ENCODE measurements at regions not wholly inside any gene's neighbourhood (a gene's known extent, or its start where the extent isn't known, plus 50 kb on each side); places are given as distances from the start of the nearest gene placed in this dataset.

DNA sequence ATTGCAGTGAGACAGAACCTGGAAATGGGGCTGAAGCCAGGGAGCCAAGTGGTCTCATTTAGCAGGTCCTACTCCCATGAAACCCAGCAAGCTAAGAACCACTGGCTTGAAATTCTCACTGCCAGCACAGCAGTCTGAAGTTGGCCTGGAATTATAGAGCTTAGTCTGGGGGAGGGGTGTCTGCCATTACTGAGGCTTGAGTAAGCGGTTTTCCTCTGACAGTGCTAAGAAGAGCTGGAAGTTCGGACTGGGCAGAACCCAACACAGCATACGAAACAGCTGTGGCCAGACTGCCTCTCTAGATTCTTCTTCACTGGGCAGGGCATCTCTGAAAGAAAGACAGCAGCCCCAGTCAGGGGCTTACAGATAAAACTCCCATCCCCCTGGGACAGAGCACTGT is 305.7 kb upstream of the SETBP1 start:
- in situ Hi-C loops (cut with HindIII; ENCODE audit: low sequenced_read_pairs) = no loop called here

GRCh38 chr18:44386401-44386800 is 294.3 kb upstream of the SETBP1 start:
- in situ Hi-C loops (cut with HindIII; ENCODE audit: low sequenced_read_pairs) = no loop called here
- no peak for DNase-seq (ENCODE audit: low spot score)

More for the DNA sequence above, 305.7 kb upstream of the SETBP1 start:
- no peak for DNase-seq (ENCODE audit: low spot score)

- in situ Hi-C loops (cut with HindIII; ENCODE audit: low sequenced_read_pairs) = no loop called here
- DNase-seq (ENCODE audit: low spot score) = no peak
These were observed 292.4 kb upstream of the SETBP1 start for GRCh38 chr18:44388329-44388728.

DNA sequence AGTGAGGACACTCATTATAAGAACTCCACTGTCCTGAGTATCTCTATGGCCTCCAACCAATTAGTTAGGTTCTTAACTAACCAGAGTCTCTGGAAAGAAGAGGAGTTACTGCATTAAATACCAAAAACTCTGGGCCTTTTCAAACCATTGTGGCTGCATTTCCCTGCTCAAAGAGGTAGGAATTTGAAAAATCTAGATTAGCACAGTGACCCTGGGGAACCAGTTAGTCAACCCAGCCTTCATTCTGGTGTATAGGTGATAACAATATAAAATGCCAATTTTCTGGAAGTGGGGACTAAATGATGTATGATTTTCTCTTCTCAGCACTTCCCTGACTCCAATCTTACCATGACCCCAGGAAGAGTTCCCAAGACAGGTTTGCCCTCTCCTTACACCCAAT is 287.8 kb upstream of the SETBP1 start:
- DNase-seq (ENCODE audit: low spot score) = no peak
- in situ Hi-C loops (cut with HindIII; ENCODE audit: low sequenced_read_pairs) = no loop called here

DNA sequence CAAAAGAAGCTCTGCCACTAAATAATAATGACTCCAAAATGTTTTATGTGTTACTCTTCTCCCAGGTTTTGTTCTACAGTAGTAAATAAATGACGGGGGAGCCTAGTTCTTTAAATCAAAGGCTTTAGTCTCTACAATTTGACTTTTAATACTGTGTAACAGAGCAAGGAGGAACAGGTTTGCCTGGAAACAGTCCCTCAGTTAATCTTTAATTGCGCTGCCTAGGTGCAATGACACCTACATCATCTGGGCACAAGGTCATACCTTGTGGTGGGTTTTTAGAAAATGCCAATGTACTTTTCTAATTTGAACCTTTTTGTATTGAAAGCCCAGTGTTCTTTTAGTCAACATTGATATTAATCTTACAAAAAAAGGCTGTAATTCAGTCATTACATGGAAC is 287.3 kb upstream of the SETBP1 start:
- in situ Hi-C loops (cut with HindIII; ENCODE audit: low sequenced_read_pairs) = no loop called here
- DNase-seq (ENCODE audit: low spot score) = no peak

DNA sequence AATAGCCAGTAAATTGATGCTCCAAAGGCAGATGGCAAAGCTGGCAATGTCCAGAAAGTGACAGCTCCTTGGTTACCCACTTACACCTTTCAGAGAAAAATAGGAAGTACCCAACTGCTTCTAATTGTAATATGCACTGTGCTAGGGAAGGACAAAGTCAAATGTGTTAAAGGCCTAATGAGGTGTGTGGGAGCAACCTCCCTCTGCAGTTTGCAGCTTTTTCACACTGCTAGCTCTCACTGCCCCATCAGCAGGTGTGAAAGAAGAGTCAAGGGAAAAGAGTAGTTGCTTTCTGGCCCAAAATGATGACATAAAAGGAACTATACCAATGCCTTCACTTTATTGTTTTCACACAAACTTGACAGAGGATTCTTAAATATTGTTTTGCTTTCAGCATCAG is 284.1 kb upstream of the SETBP1 start:
- DNase-seq (ENCODE audit: low spot score) = peak; percentile 4
- in situ Hi-C loops (cut with HindIII; ENCODE audit: low sequenced_read_pairs) = no loop called here

- in situ Hi-C loops (cut with HindIII; ENCODE audit: low sequenced_read_pairs) = no loop called here
- DNase-seq (ENCODE audit: low spot score) = no peak
These were observed 271.6 kb upstream of the SETBP1 start for GRCh38 chr18:44409071-44409470.

- in situ Hi-C loops (cut with HindIII; ENCODE audit: low sequenced_read_pairs) = no loop called here
- DNase-seq (ENCODE audit: low spot score) = no peak
These were observed 271.2 kb upstream of the SETBP1 start for GRCh38 chr18:44409515-44409914.

GRCh38 chr18:44410740-44411139 is 269.9 kb upstream of the SETBP1 start:
- no peak for DNase-seq (ENCODE audit: low spot score)
- in situ Hi-C loops (cut with HindIII; ENCODE audit: low sequenced_read_pairs) = no loop called here

DNA sequence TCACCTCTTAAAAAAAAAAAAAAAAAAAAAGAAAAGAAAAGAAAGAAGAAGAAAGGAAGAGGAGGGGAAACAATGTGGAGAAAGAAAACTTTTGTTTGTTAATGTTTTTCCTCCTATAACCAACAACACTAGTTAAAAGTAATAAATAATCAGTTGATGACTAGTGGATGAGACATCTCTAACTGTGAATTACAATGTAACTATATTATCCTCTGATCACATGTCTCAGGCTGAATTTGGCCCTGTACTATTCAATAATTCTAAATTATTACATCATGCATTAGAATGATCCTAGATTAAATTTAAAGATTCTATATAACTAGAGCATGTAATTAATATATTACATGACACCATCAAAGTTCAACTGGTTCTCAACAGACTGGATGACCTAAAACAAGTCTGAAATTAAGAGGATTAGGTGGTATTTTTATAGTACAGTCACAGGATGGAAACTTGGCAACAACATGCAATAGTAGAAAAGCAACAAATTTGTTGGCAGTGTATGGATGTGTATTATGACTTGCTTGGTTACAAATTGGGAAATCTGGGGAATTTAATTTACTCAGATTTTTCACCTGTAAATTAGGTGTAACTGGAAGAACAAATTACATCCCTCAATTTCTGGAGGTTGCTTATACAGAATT is 269.3 kb upstream of the SETBP1 start:
- no peak for DNase-seq (ENCODE audit: low spot score)
- in situ Hi-C loops (cut with HindIII; ENCODE audit: low sequenced_read_pairs) = no loop called here

- in situ Hi-C loops (cut with HindIII; ENCODE audit: low sequenced_read_pairs) = no loop called here
These were observed 268.7 kb upstream of the SETBP1 start for GRCh38 chr18:44411976-44412375.

GRCh38 chr18:44423814-44424644 is 256.7 kb upstream of the SETBP1 start:
- no peak for DNase-seq (ENCODE audit: low spot score)
- in situ Hi-C loops (cut with HindIII; ENCODE audit: low sequenced_read_pairs) = no loop called here

More at GRCh38 chr18:44411976-44412375, 268.7 kb upstream of the SETBP1 start:
- no peak for DNase-seq (ENCODE audit: low spot score)

DNA sequence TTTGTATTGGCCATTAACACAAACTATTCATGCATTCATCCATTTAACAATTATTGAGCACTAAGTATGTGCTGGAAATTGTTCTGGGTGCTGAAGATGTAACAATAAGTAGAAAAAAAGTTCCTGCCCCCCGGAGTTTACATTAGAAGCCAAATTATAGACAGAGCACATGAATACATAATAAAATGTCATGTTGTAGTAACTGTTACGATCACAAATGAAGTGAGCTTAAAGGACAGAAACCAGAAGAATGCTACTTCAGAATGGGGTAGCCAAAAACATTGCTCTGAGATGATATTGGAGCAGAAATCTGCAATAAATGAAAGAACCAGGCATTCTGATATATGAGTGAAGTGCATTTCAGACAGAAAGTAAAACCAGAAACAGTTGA is 256.0 kb upstream of the SETBP1 start:
- DNase-seq (ENCODE audit: low spot score) = no peak
- in situ Hi-C loops (cut with HindIII; ENCODE audit: low sequenced_read_pairs) = no loop called here

GRCh38 chr18:44425161-44425560 is 255.5 kb upstream of the SETBP1 start:
- DNase-seq (ENCODE audit: low spot score) = no peak
- in situ Hi-C loops (cut with HindIII; ENCODE audit: low sequenced_read_pairs) = no loop called here

- in situ Hi-C loops (cut with HindIII; ENCODE audit: low sequenced_read_pairs) = no loop called here
- DNase-seq (ENCODE audit: low spot score) = no peak
These were observed 243.1 kb upstream of the SETBP1 start for GRCh38 chr18:44437603-44438002.

- in situ Hi-C loops (cut with HindIII; ENCODE audit: low sequenced_read_pairs) = no loop called here
- no peak for DNase-seq (ENCODE audit: low spot score)
These were observed 230.5 kb upstream of the SETBP1 start for GRCh38 chr18:44450226-44450625.

DNA sequence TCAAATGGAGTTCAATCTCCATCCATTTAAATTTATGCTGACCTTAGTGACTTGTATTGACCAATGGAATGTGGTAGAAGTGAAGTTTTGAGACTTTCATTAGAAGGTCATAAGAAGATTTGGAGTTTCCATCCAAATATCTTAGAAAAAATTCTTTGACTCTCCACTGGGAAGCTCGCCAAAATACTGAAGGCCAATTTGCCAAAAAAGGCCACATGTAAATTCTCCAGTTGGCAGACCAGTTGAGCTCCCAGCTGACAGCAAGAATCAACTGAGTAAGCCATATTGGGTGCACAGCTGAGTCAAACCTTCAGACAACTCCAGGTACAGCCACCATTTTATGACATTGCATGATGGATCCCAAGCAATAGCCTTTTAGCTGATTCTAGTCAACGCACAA is 228.3 kb upstream of the SETBP1 start:
- peak; percentile 2 for DNase-seq (ENCODE audit: low spot score)

DNA sequence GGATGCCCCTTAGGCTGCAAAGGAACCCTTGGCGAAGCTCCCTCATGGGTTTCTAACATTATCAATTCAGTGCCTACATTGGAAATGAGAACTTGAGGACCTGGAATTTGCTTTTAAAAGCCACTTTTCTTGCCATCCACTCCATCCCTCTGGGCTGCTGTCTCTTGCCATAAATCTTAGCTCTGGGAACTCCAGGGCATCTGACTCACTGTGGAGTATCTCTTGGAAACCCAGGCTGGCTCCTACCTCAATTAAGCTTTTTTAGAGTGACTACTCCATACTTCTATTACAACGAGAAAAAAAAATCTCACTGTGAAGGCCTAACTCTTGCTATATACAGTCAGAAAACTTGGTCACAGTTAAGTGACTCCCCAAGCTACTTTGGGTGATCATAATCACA is 227.2 kb upstream of the SETBP1 start:
- DNase-seq (ENCODE audit: low spot score) = no peak
- in situ Hi-C loops (cut with HindIII; ENCODE audit: low sequenced_read_pairs) = no loop called here

More for the DNA sequence above, 228.3 kb upstream of the SETBP1 start:
- in situ Hi-C loops (cut with HindIII; ENCODE audit: low sequenced_read_pairs) = no loop called here

- DNase-seq (ENCODE audit: low spot score) = no peak
- in situ Hi-C loops (cut with HindIII; ENCODE audit: low sequenced_read_pairs) = no loop called here
These were observed 221.9 kb upstream of the SETBP1 start for GRCh38 chr18:44458777-44459176.

DNA sequence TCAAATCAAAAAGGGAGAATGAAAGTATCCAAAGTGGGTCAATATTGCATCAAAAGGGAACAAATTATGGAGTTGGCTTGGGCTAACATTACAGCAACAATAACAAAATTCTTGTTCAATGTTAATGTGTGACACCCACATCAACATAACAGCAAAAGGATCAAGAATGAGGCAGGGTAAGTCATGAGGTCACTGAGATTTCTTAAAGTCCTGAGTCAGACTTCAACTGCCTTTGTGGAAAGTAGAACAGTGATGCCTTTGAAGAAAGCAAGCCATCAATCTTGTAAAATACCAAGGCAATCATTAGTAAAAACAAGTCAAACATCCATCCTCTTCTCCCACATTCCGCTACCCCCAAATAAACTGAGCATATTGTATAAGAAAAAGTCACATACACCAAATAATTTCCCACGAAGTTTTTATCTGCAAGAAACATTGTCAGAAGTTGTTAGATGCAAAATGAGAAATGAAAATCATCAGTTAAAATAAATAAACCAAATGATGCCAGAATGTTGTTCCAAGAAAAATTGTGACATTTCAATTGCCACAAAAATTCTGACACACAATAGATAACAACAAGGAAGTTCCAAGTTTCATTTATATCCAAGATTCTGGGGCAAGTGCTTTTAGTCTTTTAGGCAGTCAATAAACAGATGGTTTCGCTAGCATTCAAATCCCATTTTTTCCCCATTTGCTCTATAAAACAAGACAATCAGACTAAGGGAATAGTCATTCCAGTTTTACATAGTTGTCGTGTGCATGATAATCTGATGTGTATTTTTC is 216.1 kb upstream of the SETBP1 start:
- in situ Hi-C loops (cut with HindIII; ENCODE audit: low sequenced_read_pairs) = no loop called here
- no peak for DNase-seq (ENCODE audit: low spot score)
